ENCODE measurements at regions not wholly inside any gene's neighbourhood (a gene's known extent, or its start where the extent isn't known, plus 50 kb on each side); places are given as distances from the start of the nearest gene placed in this dataset.

DNA sequence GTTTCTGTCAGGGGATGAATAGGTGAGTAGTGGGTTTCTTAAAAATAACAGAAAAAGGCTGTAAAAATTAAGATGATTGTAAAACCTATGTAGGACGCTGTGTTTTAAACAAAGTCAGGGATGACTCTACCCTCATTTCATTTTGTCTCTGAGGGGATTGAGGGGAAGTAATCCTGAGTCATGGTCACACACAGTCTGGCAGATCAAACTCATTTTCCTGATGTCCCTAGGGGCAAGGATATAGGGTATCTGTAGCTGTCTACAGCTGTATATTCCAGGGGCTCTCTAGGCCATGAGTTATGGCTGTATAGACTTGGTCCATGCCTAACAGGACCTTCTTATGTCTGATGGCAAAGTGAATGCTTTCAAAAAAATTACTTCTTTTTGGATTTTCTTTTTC, 421.1 kb downstream of the PDCD6IP start:
- H3K27me3 ChIP-seq (replicated peaks): no peaks in the 10 kb centered on the region
- no peak for DNase-seq (ENCODE audit: low read depth in 1 of 2, low spot score in 2 of 2)

DNA sequence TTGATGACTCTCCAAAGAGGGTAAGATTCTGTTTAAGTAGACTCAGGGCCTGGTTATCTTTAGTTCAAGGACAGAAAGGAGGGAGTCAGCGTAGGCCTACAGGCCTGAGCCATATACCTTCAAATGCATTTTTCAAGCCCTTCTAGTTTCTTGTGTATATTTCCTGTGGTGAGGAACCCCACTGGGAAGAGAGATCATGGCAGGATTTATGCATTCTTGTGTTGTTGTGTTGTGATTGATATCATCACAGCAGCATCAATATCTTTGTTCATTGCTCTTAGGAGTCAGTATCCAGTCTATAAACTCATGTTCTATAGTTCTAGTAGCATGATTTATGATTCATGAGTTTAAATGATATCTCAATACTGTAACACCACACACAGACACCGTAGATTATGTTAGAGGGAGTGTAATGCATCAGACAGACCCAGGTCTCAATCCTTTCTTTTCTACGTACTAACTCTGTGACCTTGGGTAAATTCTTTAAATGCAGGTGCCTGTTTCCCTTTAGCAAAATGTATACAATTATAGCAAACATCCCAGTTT, 427.5 kb downstream of the PDCD6IP start:
- no peaks in the 10 kb centered on the region for H3K9me3 ChIP-seq (replicated peaks)
- no peak for DNase-seq (ENCODE audit: low read depth in 1 of 2, low spot score in 2 of 2)
- no peaks in the 10 kb centered on the region for H3K4me1 ChIP-seq (replicated peaks)
- H3K4me3 ChIP-seq: no peak overlapping the region
- no peaks in the 10 kb centered on the region for H3K36me3 ChIP-seq
- no peaks in the 10 kb centered on the region for H3K27me3 ChIP-seq (replicated peaks)
- no peak overlapping the region for H3K27ac ChIP-seq

More for the DNA sequence above, 421.1 kb downstream of the PDCD6IP start:
- no peak overlapping the region for H3K4me3 ChIP-seq
- H3K36me3 ChIP-seq: no peaks in the 10 kb centered on the region
- H3K9me3 ChIP-seq (replicated peaks): no peaks in the 10 kb centered on the region
- H3K4me1 ChIP-seq (replicated peaks): peaks cover 9% of the 10 kb centered on the region; the same call in 1 of the 2 replicates
- H3K27ac ChIP-seq: peak overlapping the region; percentile 34; the same call in 1 of the 2 replicates

DNA sequence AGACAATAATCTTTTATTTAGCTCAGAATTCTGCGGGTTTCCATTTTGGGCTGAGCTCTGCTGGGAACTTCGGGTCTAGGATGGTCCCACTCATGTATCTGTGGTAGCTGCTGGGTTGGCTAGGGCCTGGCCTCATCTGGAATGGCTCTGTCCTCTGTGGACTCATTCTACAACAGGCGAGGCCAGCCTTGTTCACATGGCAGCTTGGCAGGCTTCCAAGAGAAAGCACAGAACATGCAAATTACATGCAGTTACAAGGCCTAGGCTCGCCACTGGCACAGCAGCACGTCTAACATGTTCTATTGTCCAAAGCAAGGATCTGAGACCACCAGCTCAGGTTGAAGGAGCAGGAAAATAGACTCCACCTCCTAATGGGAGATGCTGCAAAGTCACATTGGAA, 431.4 kb downstream of the PDCD6IP start:
- Histone ChIP-seq H3K36me3 (no peaks in the 10 kb centered on the region), H3K9me3 (replicated peaks) (no peaks in the 10 kb centered on the region), H3K27ac (no peak overlapping the region), H3K4me3 (no peak overlapping the region), H3K27me3 (replicated peaks) (no peaks in the 10 kb centered on the region), H3K4me1 (replicated peaks) (no peaks in the 10 kb centered on the region)
- DNase-seq (ENCODE audit: low read depth in 1 of 2, low spot score in 2 of 2): no peak

DNA sequence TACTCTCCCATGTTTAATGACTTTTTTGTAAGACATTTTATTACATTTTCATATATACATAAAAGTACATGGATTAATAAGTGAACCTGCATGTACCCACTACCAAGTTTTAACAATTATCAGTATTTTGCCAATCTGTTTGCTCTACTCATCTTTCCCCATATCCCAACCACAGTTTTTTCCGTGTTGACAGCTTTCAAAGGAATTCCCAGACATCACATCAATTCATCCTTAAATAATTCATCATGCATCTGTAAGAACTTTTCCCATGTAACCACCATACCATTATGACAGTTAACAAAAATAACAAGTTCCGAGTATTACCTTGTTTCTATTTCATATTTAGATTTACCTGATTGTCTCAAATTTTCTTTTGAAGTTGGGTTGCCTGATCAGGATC, 436.7 kb downstream of the PDCD6IP start:
- Histone ChIP-seq H3K4me1 (replicated peaks) (no peaks in the 10 kb centered on the region), H3K27ac (no peak overlapping the region), H3K4me3 (no peak overlapping the region), H3K36me3 (no peaks in the 10 kb centered on the region), H3K9me3 (replicated peaks) (no peaks in the 10 kb centered on the region), H3K27me3 (replicated peaks) (no peaks in the 10 kb centered on the region)
- DNase-seq (ENCODE audit: low read depth in 1 of 2, low spot score in 2 of 2): no peak

DNA sequence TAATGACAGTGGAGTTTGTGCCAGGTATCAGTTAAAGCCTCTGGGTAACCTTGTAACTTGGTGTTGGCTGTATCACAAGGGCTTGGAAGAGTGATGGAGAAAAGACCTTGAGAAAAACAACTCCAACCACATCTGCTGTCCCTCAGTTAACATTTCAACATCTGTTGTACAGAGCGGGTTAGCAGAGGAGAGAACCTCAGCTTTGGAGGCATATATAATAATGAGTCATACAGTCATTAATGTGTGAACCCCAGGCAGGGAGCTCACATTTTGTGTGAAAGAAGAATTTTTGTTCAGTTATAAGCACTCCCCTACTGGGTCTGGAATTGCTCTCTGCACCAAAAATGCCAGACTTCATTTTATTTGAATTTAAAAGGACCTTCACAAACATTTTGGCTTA, 439.5 kb downstream of the PDCD6IP start:
- Histone ChIP-seq H3K9me3 (replicated peaks) (no peaks in the 10 kb centered on the region), H3K4me3 (no peak overlapping the region), H3K27ac (no peak overlapping the region), H3K36me3 (no peaks in the 10 kb centered on the region), H3K27me3 (replicated peaks) (no peaks in the 10 kb centered on the region), H3K4me1 (replicated peaks) (no peaks in the 10 kb centered on the region)
- DNase-seq (ENCODE audit: low read depth in 1 of 2, low spot score in 2 of 2): no peak

DNA sequence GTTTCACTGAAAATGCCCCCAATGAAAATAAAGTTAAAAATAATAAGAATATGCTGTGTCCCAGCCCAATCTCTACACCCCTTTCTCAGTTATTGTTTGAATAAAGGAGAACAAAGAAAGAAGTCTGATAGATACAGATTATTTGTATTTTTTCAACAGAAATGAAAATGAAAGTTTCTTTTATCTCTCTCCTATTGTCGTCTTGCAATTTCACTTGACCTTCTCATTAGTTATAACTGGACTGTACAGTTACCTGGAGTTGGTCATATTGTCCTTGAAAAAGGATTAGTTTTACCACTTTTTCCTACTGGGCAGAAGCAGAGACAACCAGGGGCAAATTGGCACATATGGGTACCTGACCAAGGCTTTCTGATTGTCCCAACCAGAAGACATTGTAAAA, 440.0 kb downstream of the PDCD6IP start:
- DNase-seq (ENCODE audit: low read depth in 1 of 2, low spot score in 2 of 2): no peak
- Histone ChIP-seq H3K27me3 (replicated peaks) (no peaks in the 10 kb centered on the region), H3K4me3 (no peak overlapping the region), H3K36me3 (no peaks in the 10 kb centered on the region), H3K9me3 (replicated peaks) (no peaks in the 10 kb centered on the region), H3K27ac (no peak overlapping the region), H3K4me1 (replicated peaks) (no peaks in the 10 kb centered on the region)

DNA sequence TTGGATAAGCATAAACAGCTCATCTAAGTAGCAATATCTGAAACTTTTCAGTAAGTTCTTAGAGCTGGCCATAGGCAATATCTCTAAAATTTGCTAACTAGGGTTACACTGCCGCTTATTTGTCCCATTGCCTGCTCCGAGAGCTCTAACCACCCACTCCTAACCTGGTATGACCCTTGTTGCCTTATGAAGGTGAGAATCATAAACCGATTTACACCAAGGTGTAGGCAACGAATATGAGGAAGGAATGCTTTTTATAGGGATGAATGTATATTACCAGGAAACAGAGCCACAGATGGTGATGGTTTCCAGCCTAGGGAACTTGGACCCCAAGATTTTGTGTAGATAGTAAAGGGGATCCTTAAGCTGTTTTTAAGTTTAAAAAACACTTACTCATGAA, 440.9 kb downstream of the PDCD6IP start:
- Histone ChIP-seq H3K27me3 (replicated peaks) (no peaks in the 10 kb centered on the region), H3K36me3 (no peaks in the 10 kb centered on the region), H3K4me3 (no peak overlapping the region), H3K27ac (no peak overlapping the region), H3K9me3 (replicated peaks) (no peaks in the 10 kb centered on the region), H3K4me1 (replicated peaks) (no peaks in the 10 kb centered on the region)
- no peak for DNase-seq (ENCODE audit: low read depth in 1 of 2, low spot score in 2 of 2)

DNA sequence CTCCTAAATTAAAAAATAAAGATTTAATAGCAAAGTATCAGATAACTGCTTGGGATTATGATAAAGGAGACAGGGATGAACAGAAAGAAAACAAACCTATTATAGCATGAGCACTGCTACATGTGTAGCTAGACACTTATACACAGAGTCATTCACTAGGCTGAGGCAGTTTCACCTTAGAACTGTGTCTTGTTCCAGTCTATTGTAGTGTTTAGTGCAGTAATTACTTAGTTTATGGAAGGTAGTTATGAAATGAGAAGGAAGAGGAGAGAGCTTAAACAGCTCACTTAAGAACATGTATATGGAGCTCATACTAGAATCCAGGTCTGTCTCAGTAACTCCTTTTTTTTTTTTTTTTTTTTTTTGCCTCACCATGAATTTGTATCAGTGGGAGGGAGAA, 441.4 kb downstream of the PDCD6IP start:
- Histone ChIP-seq H3K9me3 (replicated peaks) (no peaks in the 10 kb centered on the region), H3K27ac (no peak overlapping the region), H3K4me3 (no peak overlapping the region), H3K36me3 (no peaks in the 10 kb centered on the region), H3K27me3 (replicated peaks) (no peaks in the 10 kb centered on the region), H3K4me1 (replicated peaks) (no peaks in the 10 kb centered on the region)
- DNase-seq (ENCODE audit: low read depth in 1 of 2, low spot score in 2 of 2): no peak

DNA sequence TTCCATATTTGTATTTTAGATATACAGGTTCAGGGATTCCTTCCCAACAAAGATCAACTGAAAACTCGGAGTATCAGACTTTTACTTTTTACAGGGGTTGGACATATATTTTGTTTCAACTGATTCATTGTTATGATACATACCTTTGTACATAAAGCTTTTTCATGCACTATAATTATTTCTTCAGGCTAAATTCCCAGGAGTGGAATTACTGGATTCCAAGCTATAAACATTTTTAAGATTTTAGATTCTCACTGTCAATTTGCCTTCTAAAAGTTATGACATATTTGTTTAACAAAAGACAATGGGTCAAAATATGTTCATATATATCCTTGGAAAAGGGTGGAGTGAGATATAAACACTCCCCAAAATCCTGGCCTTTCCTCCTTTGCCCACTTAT, 449.0 kb downstream of the PDCD6IP start:
- no peak overlapping the region for H3K27ac ChIP-seq
- no peaks in the 10 kb centered on the region for H3K36me3 ChIP-seq
- no peak overlapping the region for H3K4me3 ChIP-seq
- DNase-seq (ENCODE audit: low read depth in 1 of 2, low spot score in 2 of 2): no peak
- no peaks in the 10 kb centered on the region for H3K4me1 ChIP-seq (replicated peaks)
- no peaks in the 10 kb centered on the region for H3K27me3 ChIP-seq (replicated peaks)
- no peaks in the 10 kb centered on the region for H3K9me3 ChIP-seq (replicated peaks)

DNA sequence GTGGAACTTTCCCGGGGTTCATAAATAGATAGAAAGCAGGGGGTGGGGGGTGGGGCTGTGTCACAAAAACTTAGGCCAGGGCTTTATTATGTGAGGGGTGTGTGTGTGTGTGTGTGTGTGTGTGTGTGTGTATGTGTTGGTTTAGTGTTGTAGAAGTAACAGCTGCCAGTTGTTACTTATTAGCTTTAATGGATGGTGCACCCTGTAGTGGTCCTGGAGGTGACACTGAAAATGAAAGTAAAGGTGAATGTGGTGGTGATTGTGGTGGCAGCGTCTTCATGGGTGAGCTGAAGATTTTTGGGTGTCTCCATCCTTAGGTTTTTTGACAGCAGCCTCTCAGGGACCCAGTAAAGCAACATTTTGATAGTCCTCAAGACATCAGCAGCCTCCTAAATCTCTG, 449.9 kb downstream of the PDCD6IP start:
- DNase-seq (ENCODE audit: low read depth in 1 of 2, low spot score in 2 of 2): no peak
- Histone ChIP-seq H3K4me3 (no peak overlapping the region), H3K36me3 (no peaks in the 10 kb centered on the region), H3K4me1 (replicated peaks) (no peaks in the 10 kb centered on the region), H3K27ac (no peak overlapping the region), H3K27me3 (replicated peaks) (no peaks in the 10 kb centered on the region), H3K9me3 (replicated peaks) (no peaks in the 10 kb centered on the region)

DNA sequence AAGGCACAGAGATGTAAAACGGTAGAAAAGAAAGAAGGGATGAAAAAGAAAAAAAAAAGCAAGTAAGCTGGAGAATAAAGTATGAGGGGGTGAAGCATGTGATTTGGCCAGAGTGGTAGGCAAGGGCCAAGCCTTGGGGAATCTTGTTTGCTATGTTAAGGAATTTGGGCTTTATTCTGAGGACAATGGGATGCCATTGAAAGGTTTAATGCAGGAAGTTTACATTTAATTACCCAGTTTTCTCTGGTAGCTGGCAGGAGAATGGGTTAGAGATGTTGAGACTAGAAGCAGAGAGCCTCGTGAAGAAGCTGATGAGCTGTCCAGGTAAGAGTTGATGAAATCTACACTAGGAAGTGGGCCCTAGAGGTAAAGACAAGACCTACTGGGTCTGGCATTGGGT, 455.9 kb downstream of the PDCD6IP start:
- DNase-seq (ENCODE audit: low read depth in 1 of 2, low spot score in 2 of 2): no peak
- Histone ChIP-seq H3K4me3 (no peak overlapping the region), H3K36me3 (no peaks in the 10 kb centered on the region), H3K27ac (no peak overlapping the region), H3K27me3 (replicated peaks) (no peaks in the 10 kb centered on the region), H3K4me1 (replicated peaks) (no peaks in the 10 kb centered on the region), H3K9me3 (replicated peaks) (no peaks in the 10 kb centered on the region)

DNA sequence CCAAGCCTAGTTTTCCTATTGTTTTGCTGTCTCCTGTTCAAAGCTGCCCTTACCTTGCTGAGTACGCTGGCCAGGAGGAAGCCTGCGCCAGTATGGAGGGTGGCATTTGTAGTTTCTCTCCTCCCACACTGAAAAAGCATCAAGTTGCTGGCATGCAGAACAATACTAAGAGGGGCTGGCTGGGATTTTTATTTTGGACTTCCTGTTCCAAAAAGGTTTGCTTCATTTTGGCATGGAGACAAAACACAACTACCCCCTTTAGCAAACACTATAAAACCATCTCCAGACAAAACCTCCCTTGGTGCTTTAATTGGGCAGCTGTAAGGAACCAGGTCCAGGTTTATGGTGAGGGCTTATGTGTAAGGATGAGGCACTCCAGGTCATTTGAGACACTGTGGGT, 457.6 kb downstream of the PDCD6IP start:
- no peaks in the 10 kb centered on the region for H3K36me3 ChIP-seq
- H3K9me3 ChIP-seq (replicated peaks): no peaks in the 10 kb centered on the region
- H3K4me1 ChIP-seq (replicated peaks): no peaks in the 10 kb centered on the region
- DNase-seq (ENCODE audit: low read depth in 1 of 2, low spot score in 2 of 2): no peak
- no peak overlapping the region for H3K4me3 ChIP-seq
- no peaks in the 10 kb centered on the region for H3K27me3 ChIP-seq (replicated peaks)
- H3K27ac ChIP-seq: no peak overlapping the region

DNA sequence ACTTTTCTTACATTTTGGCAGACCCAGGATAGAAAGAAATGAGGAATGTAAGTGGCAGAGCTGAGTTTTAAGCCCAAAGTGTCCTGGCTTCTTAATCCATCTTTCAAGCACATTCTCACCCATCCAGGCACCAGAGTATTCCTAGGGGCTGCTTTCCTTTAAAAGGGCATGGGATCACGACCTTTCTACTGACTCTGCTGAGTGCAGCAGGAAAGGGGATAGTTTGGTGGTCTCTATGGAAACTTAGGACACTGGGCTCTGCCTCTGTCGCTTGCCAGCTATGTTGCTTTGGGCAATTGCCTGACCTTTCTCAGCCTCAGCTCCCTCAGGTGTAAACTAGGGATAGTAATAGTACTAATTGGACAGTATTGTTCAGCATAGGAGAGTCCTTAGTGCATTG, 458.4 kb downstream of the PDCD6IP start:
- no peak for DNase-seq (ENCODE audit: low read depth in 1 of 2, low spot score in 2 of 2)
- no peak overlapping the region for H3K4me3 ChIP-seq
- no peaks in the 10 kb centered on the region for H3K4me1 ChIP-seq (replicated peaks)
- H3K27me3 ChIP-seq (replicated peaks): no peaks in the 10 kb centered on the region
- no peak overlapping the region for H3K27ac ChIP-seq
- H3K9me3 ChIP-seq (replicated peaks): no peaks in the 10 kb centered on the region
- no peaks in the 10 kb centered on the region for H3K36me3 ChIP-seq

DNA sequence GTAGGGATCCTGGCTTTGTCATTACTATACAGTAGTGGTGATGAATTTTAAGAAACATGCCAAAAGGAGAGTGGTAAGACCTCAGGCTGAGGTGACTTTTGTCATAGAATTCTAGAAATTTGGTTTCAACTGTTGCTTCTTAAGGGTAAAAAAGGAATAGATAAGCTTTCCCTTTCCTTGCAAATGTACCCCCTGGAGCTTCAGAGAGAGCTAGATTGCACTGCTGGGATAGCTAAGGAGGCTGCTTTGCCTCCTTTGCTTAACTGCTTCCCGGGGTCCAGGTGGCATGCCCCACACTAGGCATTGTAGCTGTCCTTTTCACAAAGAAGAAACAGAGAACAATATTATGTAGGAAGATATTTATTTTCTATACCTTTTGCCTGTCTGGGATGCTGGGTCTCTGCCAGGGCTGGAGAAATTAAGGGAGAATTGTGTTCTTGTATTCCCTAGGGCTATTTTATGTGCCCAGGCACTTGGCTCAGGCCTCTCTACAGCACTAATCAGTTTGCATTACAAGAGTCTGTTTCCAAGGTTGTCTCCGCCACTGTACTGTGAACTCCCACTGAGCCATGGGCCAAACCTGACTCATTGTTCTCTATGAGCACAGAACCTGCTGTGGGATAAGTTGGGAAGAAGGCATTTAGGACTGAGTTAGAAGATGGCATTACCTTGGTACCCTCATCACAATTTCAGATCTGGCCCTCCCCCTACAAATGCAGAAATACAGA, 460.0 kb downstream of the PDCD6IP start:
- Histone ChIP-seq H3K4me3 (no peak overlapping the region), H3K9me3 (replicated peaks) (no peaks in the 10 kb centered on the region), H3K27ac (no peak overlapping the region), H3K4me1 (replicated peaks) (no peaks in the 10 kb centered on the region), H3K27me3 (replicated peaks) (no peaks in the 10 kb centered on the region), H3K36me3 (no peaks in the 10 kb centered on the region)
- DNase-seq (ENCODE audit: low read depth in 1 of 2, low spot score in 2 of 2): no peak
